ENCODE measurements at regions not wholly inside any gene's neighbourhood (a gene's known extent, or its start where the extent isn't known, plus 50 kb on each side); places are given as distances from the start of the nearest gene placed in this dataset.
"Not testable (repeated sequence)": the region's sequence is repeated elsewhere in the genome, so short reads cannot be mapped to it uniquely, and the experiment has no call there.

GRCh38 chr12:60752589-60752988 is 1156.8 kb downstream of the SLC16A7 start:
- TF ChIP-seq CTCF (IDR thresholded peaks at IDR 0.05; ENCODE audit: unreplicated experiment in 3 of 3): no peak
- Mint-ChIP-seq H3K4me3 (no peak overlapping the region), H3K4me1 (no peaks in the 10 kb centered on the region), H3K27ac (no peak overlapping the region), H3K9me3 (peaks cover 11% of the 10 kb centered on the region), H3K36me3 (ENCODE audit: low read depth) (no peaks in the 10 kb centered on the region), H3K27me3 (ENCODE audit: low read depth) (no peaks in the 10 kb centered on the region)

DNA sequence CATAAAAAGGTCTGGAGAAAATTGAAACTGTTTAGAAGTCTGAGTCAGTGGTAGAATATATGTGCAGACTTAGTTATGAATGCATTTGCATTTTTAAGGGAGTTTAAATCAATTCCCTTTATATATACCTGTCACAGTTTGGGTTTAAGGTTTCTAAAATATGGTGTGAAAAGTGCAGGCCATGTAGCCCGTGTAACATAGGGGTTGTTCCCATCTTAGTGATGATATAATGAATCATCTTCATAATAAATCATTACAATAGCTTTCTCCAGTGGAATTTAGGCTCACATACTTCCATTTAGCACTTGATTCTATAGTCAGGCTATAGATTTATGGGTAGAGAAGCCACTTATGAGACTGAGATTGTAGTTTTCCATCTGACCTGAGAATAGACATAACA is 1162.4 kb downstream of the SLC16A7 start:
- no peak for TF ChIP-seq CTCF (IDR thresholded peaks at IDR 0.05; ENCODE audit: unreplicated experiment in 3 of 3)
- Mint-ChIP-seq H3K9me3 (peaks cover 2% of the 10 kb centered on the region), H3K27me3 (ENCODE audit: low read depth) (no peaks in the 10 kb centered on the region), H3K36me3 (ENCODE audit: low read depth) (no peaks in the 10 kb centered on the region), H3K4me1 (no peaks in the 10 kb centered on the region), H3K4me3 (no peak overlapping the region), H3K27ac (no peak overlapping the region)

GRCh38 chr12:60760965-60761364 is 1165.1 kb downstream of the SLC16A7 start:
- no peaks in the 10 kb centered on the region for H3K36me3 Mint-ChIP-seq (ENCODE audit: low read depth)
- H3K9me3 Mint-ChIP-seq: peaks cover 6% of the 10 kb centered on the region
- no peaks in the 10 kb centered on the region for H3K27me3 Mint-ChIP-seq (ENCODE audit: low read depth)
- TF ChIP-seq CTCF (IDR thresholded peaks at IDR 0.05; ENCODE audit: unreplicated experiment in 3 of 3): no peak
- H3K4me1 Mint-ChIP-seq: no peaks in the 10 kb centered on the region
- H3K27ac Mint-ChIP-seq: no peak overlapping the region
- H3K4me3 Mint-ChIP-seq: no peak overlapping the region

DNA sequence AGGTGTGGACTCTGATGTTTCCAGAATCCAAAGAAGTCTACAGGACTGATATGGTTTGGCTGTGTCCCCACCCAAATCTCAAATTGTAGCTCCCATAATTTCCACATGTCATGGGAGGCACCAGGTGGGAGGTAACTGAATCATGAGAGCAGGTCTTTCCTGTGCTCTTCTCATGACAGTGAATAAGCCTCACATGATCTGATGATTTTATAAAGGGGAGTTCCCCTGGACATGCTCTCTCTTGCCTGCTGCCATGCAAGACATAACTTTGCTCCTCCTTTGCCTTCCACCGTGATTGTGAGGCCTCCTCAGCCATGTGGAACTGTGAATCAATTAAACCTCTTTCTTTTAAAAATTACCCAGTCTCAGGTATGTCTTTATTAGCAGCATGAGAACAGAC is 1205.3 kb downstream of the SLC16A7 start:
- H3K27me3 Mint-ChIP-seq (ENCODE audit: low read depth); H3K4me3 Mint-ChIP-seq; H3K4me1 Mint-ChIP-seq; H3K9me3 Mint-ChIP-seq; H3K36me3 Mint-ChIP-seq (ENCODE audit: low read depth); H3K27ac Mint-ChIP-seq: not testable (repeated sequence)

DNA sequence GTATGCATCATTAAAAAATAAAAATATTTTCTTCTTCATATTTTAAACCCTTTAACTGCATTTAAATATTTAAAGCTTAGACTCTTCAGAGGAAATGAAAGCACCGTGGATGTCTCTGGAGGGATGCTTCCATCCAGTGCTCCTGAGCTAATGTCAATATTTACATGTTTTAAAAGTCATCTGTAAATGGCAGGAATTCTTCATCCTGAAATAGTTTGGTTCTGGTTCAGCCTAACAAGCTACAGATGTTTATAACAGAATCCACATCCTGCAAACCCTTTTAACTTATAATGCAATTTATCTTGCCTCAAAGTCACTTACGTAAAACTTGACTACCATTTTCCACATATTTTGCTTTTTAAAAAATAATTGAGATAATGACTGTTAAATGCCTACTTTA is 1207.3 kb downstream of the SLC16A7 start:
- no peak overlapping the region for H3K4me3 Mint-ChIP-seq
- TF ChIP-seq CTCF (IDR thresholded peaks at IDR 0.05; ENCODE audit: unreplicated experiment in 3 of 3): no peak
- no peaks in the 10 kb centered on the region for H3K27me3 Mint-ChIP-seq (ENCODE audit: low read depth)
- H3K36me3 Mint-ChIP-seq (ENCODE audit: low read depth): no peaks in the 10 kb centered on the region
- no peaks in the 10 kb centered on the region for H3K9me3 Mint-ChIP-seq
- H3K4me1 Mint-ChIP-seq: no peaks in the 10 kb centered on the region
- H3K27ac Mint-ChIP-seq: no peak overlapping the region

GRCh38 chr12:60805364-60805763 is 1209.5 kb downstream of the SLC16A7 start:
- H3K9me3 Mint-ChIP-seq: no peaks in the 10 kb centered on the region
- H3K27ac Mint-ChIP-seq: no peak overlapping the region
- no peak overlapping the region for H3K4me3 Mint-ChIP-seq
- H3K27me3 Mint-ChIP-seq (ENCODE audit: low read depth): no peaks in the 10 kb centered on the region
- H3K36me3 Mint-ChIP-seq (ENCODE audit: low read depth): no peaks in the 10 kb centered on the region
- H3K4me1 Mint-ChIP-seq: no peaks in the 10 kb centered on the region
- no peak for TF ChIP-seq CTCF (IDR thresholded peaks at IDR 0.05; ENCODE audit: unreplicated experiment in 3 of 3)

DNA sequence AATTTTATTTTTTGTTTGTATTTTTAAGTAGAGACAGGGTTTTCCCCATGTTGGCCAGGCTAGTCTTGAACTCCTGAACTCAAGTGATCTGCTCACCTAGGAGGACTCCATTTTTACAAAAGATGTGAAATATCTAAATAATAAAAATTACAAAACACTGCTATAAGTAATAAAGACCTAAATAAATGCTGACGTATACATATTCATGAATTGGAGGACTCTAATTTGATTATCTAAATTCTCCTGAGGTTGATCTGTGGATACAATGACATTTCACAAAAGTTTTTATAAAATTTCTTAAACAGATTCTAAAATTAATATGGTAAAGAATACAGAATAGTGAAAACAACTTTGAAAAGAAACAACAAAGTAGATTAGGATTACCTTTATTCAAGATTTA is 1224.0 kb downstream of the SLC16A7 start:
- Mint-ChIP-seq H3K9me3 (peaks cover 12% of the 10 kb centered on the region), H3K27ac (no peak overlapping the region), H3K27me3 (ENCODE audit: low read depth) (no peaks in the 10 kb centered on the region), H3K4me1 (no peaks in the 10 kb centered on the region), H3K36me3 (ENCODE audit: low read depth) (no peaks in the 10 kb centered on the region), H3K4me3 (no peak overlapping the region)
- TF ChIP-seq CTCF (IDR thresholded peaks at IDR 0.05; ENCODE audit: unreplicated experiment in 3 of 3): no peak

Data from nephron (organoid).